WERI-Rb-1 (cell line): ENCODE measurements at regions not wholly inside any gene's neighbourhood (a gene's known extent, or its start where the extent isn't known, plus 50 kb on each side); places are given as distances from the start of the nearest gene placed in this dataset.
"Not testable (repeated sequence)": the region's sequence is repeated elsewhere in the genome, so short reads cannot be mapped to it uniquely, and the experiment has no call there.

ENCODE experiments used
- DNase-seq: peaks from one replicate; pipeline ENCODE4 v3.0.0-alpha.2; 2020
- H3K27ac ChIP-seq: fragments of 250-450 bp; sonication (Bioruptor Pico); 2 replicates; pipeline ENCODE4 v1.5.1; 2020; ENCODE audit warnings: mild to moderate bottlenecking, moderate library complexity
- H3K27me3 ChIP-seq: fragments of 250-450 bp; sonication (Bioruptor Pico); 2 replicates; pipeline ENCODE4 v1.5.1; 2021; ENCODE audit warnings: mild to moderate bottlenecking, low read depth, moderate library complexity; ENCODE audit not compliant: insufficient read depth, severe bottlenecking
- H3K36me3 ChIP-seq: fragments of 250-450 bp; sonication (Bioruptor Pico); 2 replicates; pipeline ENCODE4 v1.5.1; 2020; ENCODE audit warnings: mild to moderate bottlenecking, moderate library complexity
- H3K4me3 ChIP-seq: 2 replicates; pipeline ENCODE4 v1.5.1; 2011; ENCODE audit warnings: low read depth, mild to moderate bottlenecking, control low read depth, low read length
- H3K9me3 ChIP-seq: fragments of 250-450 bp; sonication (Bioruptor Pico); 2 replicates; pipeline ENCODE4 v1.5.1; 2021; ENCODE audit warnings: mild to moderate bottlenecking, moderate library complexity; ENCODE audit not compliant: severe bottlenecking
- CTCF ChIP-seq: IDR thresholded peaks from 2 replicates; pipeline ENCODE4 v1.5.1; 2011; ENCODE audit warnings: low read depth, mild to moderate bottlenecking, control low read depth, inconsistent platforms, low read length

GRCh38 chr5:163914910-163915309 is 409.5 kb downstream of the MAT2B start:
- H3K27ac ChIP-seq: no peak overlapping the region
- DNase-seq: peak; percentile 16
- no peak for TF ChIP-seq CTCF

GRCh38 chr5:163915481-163915961 is 410.1 kb downstream of the MAT2B start:
- TF ChIP-seq CTCF: no peak
- H3K4me3 ChIP-seq: no peak overlapping the region
- no peak for DNase-seq
- H3K27me3 ChIP-seq: no peaks in the 10 kb centered on the region
- H3K9me3 ChIP-seq: peaks cover 5% of the 10 kb centered on the region
- no peaks in the 10 kb centered on the region for H3K36me3 ChIP-seq
- no peak overlapping the region; the same call in 1 of the 2 replicates for H3K27ac ChIP-seq

More at GRCh38 chr5:163914910-163915309, 409.5 kb downstream of the MAT2B start:
- no peaks in the 10 kb centered on the region for H3K36me3 ChIP-seq
- H3K4me3 ChIP-seq: no peak overlapping the region
- H3K9me3 ChIP-seq: peaks cover 5% of the 10 kb centered on the region
- H3K27me3 ChIP-seq: no peaks in the 10 kb centered on the region

- no peak overlapping the region for H3K4me3 ChIP-seq
- no peak for TF ChIP-seq CTCF
- H3K9me3 ChIP-seq: peaks cover 5% of the 10 kb centered on the region
- no peak overlapping the region for H3K27ac ChIP-seq
- H3K36me3 ChIP-seq: no peaks in the 10 kb centered on the region
- DNase-seq: no peak
- H3K27me3 ChIP-seq: no peaks in the 10 kb centered on the region
These were observed 411.0 kb downstream of the MAT2B start for GRCh38 chr5:163916376-163916775.

- Histone ChIP-seq H3K4me3 (no peak overlapping the region), H3K27me3 (no peaks in the 10 kb centered on the region), H3K36me3 (no peaks in the 10 kb centered on the region), H3K27ac (no peak overlapping the region), H3K9me3 (peaks cover 5% of the 10 kb centered on the region)
- DNase-seq: no peak
- no peak for TF ChIP-seq CTCF
These were observed 411.4 kb downstream of the MAT2B start for GRCh38 chr5:163916861-163917260.

- TF ChIP-seq CTCF: no peak
- no peaks in the 10 kb centered on the region for H3K36me3 ChIP-seq
- peaks cover 5% of the 10 kb centered on the region for H3K9me3 ChIP-seq
- no peak overlapping the region for H3K4me3 ChIP-seq
- H3K27me3 ChIP-seq: no peaks in the 10 kb centered on the region
- no peak for DNase-seq
- H3K27ac ChIP-seq: no peak overlapping the region
These were observed 412.3 kb downstream of the MAT2B start for GRCh38 chr5:163917747-163918146.

GRCh38 chr5:163934990-163935389 is 429.6 kb downstream of the MAT2B start:
- H3K27me3 ChIP-seq, H3K36me3 ChIP-seq, H3K27ac ChIP-seq, H3K4me3 ChIP-seq, DNase-seq, H3K9me3 ChIP-seq: not testable (repeated sequence)
